HUES64 (cell line): ENCODE measurements at regions not wholly inside any gene's neighbourhood (a gene's known extent, or its start where the extent isn't known, plus 50 kb on each side); places are given as distances from the start of the nearest gene placed in this dataset.

Experiments used
- H3K27ac ChIP-seq: 2 replicates; pipeline ENCODE4 v1.7.0; 2013; ENCODE audit warnings: low read depth, low read length, inconsistent platforms
- H3K27me3 ChIP-seq: 2 replicates; pipeline ENCODE4 v1.6.1; 2013; ENCODE audit warnings: mild to moderate bottlenecking, low read length; ENCODE audit not compliant: insufficient read depth
- H3K36me3 ChIP-seq: 2 replicates; pipeline ENCODE4 v1.6.1; 2013; ENCODE audit warnings: mild to moderate bottlenecking, low read length; ENCODE audit not compliant: insufficient read depth
- H3K4me1 ChIP-seq: 2 replicates; pipeline ENCODE4 v1.6.1; 2013; ENCODE audit warnings: mild to moderate bottlenecking, low read length, moderate library complexity; ENCODE audit not compliant: insufficient read depth
- H3K4me3 ChIP-seq: 2 replicates; pipeline ENCODE4 v1.5.1; 2013; ENCODE audit warnings: mild to moderate bottlenecking, low read length, moderate library complexity
- H3K9ac ChIP-seq: 2 replicates; pipeline ENCODE4 v1.6.1; 2013; ENCODE audit warnings: mild to moderate bottlenecking, low read depth, low read length
- H3K9me3 ChIP-seq: 2 replicates; pipeline ENCODE4 v1.6.1; 2013; ENCODE audit warnings: low read depth, low read length; ENCODE audit not compliant: insufficient read depth
- WGBS: fragments of 150-250, 120-280 bp; methylation state at CpG from one replicate; pipeline ENCODE4 v1.1.7; 2013; ENCODE audit warnings: missing lambda C conversion rate; 5-methylcytosine and 5-hydroxymethylcytosine counted together

DNA sequence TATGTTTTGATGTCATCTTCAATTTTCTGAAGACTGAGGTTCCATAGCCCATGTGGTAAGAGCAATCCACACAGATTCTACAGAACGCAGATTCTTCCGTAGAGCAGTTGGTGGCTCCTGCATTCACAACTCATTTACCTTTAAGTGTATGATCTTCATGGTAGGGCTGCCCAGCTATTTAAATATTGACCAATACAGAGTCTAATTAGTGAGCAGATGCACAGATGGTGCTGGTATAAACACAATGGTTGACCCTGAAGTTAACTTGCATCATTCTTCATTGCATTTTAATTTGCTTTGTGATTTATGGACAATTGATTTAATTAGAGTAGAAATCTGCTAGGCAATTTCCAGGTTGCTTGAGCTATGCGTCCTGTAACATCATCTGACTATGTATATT is 269.2 kb downstream of the SQOR start:
- Histone ChIP-seq H3K27me3 (no peaks in the 10 kb centered on the region), H3K9ac (no peak overlapping the region), H3K9me3 (no peaks in the 10 kb centered on the region), H3K36me3 (no peaks in the 10 kb centered on the region), H3K4me1 (no peaks in the 10 kb centered on the region), H3K4me3 (no peak overlapping the region), H3K27ac (no peak overlapping the region)
- 100% methylated on average over 3 of the region's 3 CpGs for WGBS

DNA sequence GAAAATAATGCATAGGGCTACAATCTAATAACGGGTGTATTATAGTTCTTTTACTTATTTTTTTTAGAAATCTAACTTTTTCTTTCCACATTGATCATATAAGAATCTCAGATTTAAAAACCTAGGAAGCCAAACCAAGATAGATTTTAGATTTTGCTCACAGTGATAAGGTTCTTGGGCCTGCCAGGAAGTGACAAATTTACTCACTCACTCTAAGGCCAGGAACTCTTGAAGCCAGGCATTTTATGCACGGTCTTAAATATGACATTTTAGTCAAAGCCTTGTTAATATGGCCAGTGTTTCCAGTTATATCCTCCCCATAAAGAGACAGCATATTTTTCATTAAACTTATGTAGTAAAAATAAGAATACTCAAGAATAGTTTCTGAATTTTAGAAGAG is 271.4 kb downstream of the SQOR start:
- no peak overlapping the region for H3K27ac ChIP-seq
- H3K4me3 ChIP-seq, result no peak overlapping the region
- no peaks in the 10 kb centered on the region; the same call in 1 of the 2 replicates for H3K4me1 ChIP-seq
- no peaks in the 10 kb centered on the region for H3K36me3 ChIP-seq
- H3K9ac ChIP-seq, result no peak overlapping the region
- 77% methylated on average over 1 of the region's 2 CpGs for WGBS
- no peaks in the 10 kb centered on the region for H3K27me3 ChIP-seq
- no peaks in the 10 kb centered on the region for H3K9me3 ChIP-seq

DNA sequence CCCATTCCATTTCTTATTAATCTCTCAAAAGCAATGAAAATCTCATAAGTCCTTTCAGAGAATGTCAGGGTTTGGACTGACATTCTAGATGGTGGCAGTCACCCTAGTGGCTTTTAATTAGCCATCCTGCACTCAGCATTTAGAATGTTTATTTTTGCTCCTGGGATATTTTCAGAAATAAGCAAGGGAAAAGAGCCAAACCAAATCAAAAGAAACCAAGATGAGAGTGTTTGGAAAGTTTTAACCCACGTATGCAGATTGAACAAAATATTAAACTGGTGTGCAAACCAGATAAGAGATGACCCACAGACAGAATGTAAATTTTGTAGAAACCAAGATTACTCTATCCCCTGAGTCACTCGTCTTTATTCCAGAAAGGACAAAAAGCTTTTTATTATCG is 275.8 kb downstream of the SQOR start:
- no peak overlapping the region for H3K27ac ChIP-seq
- 88% methylated on average over 3 of the region's 3 CpGs for WGBS
- no peaks in the 10 kb centered on the region; the same call in 1 of the 2 replicates for H3K4me1 ChIP-seq
- no peaks in the 10 kb centered on the region for H3K36me3 ChIP-seq
- H3K4me3 ChIP-seq, result no peak overlapping the region
- H3K9me3 ChIP-seq, result no peaks in the 10 kb centered on the region
- no peak overlapping the region for H3K9ac ChIP-seq
- no peaks in the 10 kb centered on the region for H3K27me3 ChIP-seq

GRCh38 chr15:45913451-45913850 is 278.6 kb downstream of the SQOR start:
- Histone ChIP-seq H3K4me3 (no peak overlapping the region), H3K27ac (no peak overlapping the region), H3K36me3 (no peaks in the 10 kb centered on the region), H3K27me3 (no peaks in the 10 kb centered on the region), H3K9ac (no peak overlapping the region), H3K9me3 (no peaks in the 10 kb centered on the region), H3K4me1 (no peaks in the 10 kb centered on the region; the same call in 1 of the 2 replicates)
- 96% methylated on average over 1 of the region's 2 CpGs for WGBS

DNA sequence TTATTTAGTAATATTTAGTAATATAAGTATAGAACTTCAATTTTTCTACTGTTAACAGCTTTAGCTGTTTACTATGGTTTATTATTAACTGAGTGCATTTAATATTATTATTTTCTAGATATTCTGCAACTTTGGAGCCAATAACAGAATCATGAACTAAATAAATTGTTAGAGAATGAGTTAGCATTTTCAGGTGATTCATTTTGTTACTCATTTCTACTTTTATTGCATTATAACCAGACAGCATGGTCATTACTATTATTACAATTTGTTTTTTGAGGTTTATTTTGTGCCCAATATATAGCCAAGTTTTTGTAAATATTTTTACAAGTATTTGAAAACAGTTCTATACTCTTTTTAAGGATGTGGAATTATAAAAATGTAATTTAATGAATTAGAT is 279.6 kb downstream of the SQOR start:
- no peak overlapping the region for H3K9ac ChIP-seq
- H3K27ac ChIP-seq, result no peak overlapping the region
- H3K36me3 ChIP-seq, result no peaks in the 10 kb centered on the region
- H3K9me3 ChIP-seq, result no peaks in the 10 kb centered on the region
- no peak overlapping the region for H3K4me3 ChIP-seq
- no peaks in the 10 kb centered on the region; the same call in 1 of the 2 replicates for H3K4me1 ChIP-seq
- no peaks in the 10 kb centered on the region for H3K27me3 ChIP-seq

DNA sequence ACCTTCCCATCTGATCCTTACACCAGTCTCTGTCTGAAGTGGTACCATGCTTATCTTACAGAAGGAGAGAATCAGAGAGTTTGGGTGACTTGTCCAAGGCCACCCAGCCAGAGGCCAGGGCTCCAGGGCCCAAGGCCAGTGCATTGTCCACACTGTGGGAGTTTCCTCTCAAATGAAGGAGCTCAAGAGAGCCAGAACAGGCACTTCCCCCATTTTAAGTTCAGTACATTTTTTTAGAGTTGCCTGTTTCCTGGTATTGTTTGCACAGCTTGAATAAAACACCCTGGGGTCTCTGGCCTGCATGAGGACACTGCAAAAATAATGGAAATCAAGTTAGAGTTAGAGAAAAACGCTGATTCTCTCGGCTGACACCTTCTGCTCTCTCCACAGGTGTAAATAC is 284.0 kb downstream of the SQOR start:
- Histone ChIP-seq H3K36me3 (no peaks in the 10 kb centered on the region), H3K4me1 (peaks cover 7% of the 10 kb centered on the region; the same call in 1 of the 2 replicates), H3K9ac (no peak overlapping the region), H3K4me3 (no peak overlapping the region), H3K9me3 (no peaks in the 10 kb centered on the region), H3K27me3 (no peaks in the 10 kb centered on the region), H3K27ac (no peak overlapping the region)
- 100% methylated on average over 2 of the region's 2 CpGs for WGBS

DNA sequence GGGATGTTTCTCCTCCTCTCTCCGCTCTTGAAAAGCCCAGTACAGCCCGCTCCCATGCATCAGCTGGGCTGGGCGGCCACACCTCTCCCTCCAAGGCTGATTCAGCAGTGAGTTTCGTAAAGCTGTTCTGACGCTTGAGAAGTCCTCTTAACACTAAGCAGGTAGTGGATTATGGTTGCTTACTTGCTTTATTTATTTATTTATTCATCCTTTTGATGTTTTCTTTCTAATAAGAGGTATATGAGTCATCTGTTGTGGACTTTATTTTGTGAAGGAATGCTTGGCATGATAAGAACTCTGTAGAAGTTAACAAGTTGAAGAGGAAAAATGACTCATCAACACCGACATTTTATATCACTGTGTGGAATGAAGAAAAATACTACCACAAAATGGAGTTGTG is 285.0 kb downstream of the SQOR start:
- no peaks in the 10 kb centered on the region for H3K36me3 ChIP-seq
- no peaks in the 10 kb centered on the region for H3K9me3 ChIP-seq
- no peaks in the 10 kb centered on the region for H3K27me3 ChIP-seq
- H3K4me1 ChIP-seq, result peaks cover 7% of the 10 kb centered on the region; the same call in 1 of the 2 replicates
- no peak overlapping the region for H3K4me3 ChIP-seq
- 88% methylated on average over 4 of the region's 6 CpGs for WGBS
- H3K27ac ChIP-seq, result no peak overlapping the region
- no peak overlapping the region for H3K9ac ChIP-seq

DNA sequence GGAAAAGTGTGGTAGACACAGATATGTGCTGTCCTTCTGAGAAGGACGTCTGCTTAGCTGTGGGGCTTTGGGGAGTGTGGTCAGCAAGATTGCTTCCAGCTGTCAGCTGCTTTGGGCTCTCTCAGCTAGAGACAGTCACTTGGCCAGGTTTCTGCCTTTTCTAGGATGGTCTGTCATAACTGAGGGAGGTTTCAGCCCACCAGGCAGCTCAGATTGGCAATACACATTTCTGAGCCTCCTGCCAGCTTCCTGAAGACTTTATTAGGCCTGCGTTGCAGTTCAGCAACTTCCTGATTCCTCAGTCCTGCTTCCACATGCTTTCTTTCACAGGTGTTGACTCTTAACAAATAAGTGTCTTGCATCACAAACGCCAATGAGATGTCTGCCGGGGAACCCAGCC is 286.5 kb downstream of the SQOR start:
- 84% methylated on average over 4 of the region's 4 CpGs for WGBS
- Histone ChIP-seq H3K27me3 (no peaks in the 10 kb centered on the region), H3K27ac (no peak overlapping the region)

DNA sequence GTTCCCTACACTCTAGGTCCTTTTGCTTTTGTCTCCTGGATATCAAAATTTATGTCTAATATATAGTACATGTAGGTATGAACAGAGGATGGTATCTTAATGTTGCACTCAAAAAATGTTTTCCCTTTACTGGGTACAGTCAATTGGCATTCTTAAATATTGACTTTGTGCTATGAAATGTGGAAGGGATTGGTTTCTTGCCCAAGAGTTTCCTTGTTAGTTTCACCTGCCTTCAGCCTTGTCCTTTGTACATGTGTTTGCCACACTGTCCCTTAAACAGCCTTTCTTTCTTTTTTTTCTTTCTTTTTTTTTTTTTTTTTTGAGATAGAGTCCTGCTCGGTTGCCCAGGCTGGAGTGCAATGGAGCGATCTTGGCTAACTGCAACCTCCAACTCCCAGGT is 287.1 kb downstream of the SQOR start:
- no peak overlapping the region for H3K9ac ChIP-seq
- H3K27me3 ChIP-seq, result no peaks in the 10 kb centered on the region
- no peak overlapping the region for H3K4me3 ChIP-seq
- 93% methylated on average over 2 of the region's 2 CpGs for WGBS
- peaks cover 7% of the 10 kb centered on the region; the same call in 1 of the 2 replicates for H3K4me1 ChIP-seq
- no peaks in the 10 kb centered on the region for H3K36me3 ChIP-seq
- no peaks in the 10 kb centered on the region for H3K9me3 ChIP-seq
- no peak overlapping the region for H3K27ac ChIP-seq

More for the DNA sequence above, 286.5 kb downstream of the SQOR start:
- Histone ChIP-seq H3K4me3 (no peak overlapping the region), H3K36me3 (no peaks in the 10 kb centered on the region), H3K4me1 (peaks cover 7% of the 10 kb centered on the region; the same call in 1 of the 2 replicates), H3K9ac (no peak overlapping the region), H3K9me3 (no peaks in the 10 kb centered on the region)

GRCh38 chr15:45941367-45941766 is 306.5 kb downstream of the SQOR start:
- H3K27me3 ChIP-seq, result no peaks in the 10 kb centered on the region
- H3K27ac ChIP-seq, result no peak overlapping the region
- no peaks in the 10 kb centered on the region for H3K9me3 ChIP-seq
- no peaks in the 10 kb centered on the region for H3K4me1 ChIP-seq
- H3K9ac ChIP-seq, result no peak overlapping the region
- 95% methylated on average over 5 of the region's 5 CpGs for WGBS
- no peaks in the 10 kb centered on the region for H3K36me3 ChIP-seq
- no peak overlapping the region for H3K4me3 ChIP-seq

GRCh38 chr15:45943240-45943639 is 308.4 kb downstream of the SQOR start:
- no peaks in the 10 kb centered on the region for H3K27me3 ChIP-seq
- peaks cover 12% of the 10 kb centered on the region for H3K4me1 ChIP-seq
- H3K36me3 ChIP-seq, result no peaks in the 10 kb centered on the region
- H3K27ac ChIP-seq, result no peak overlapping the region
- 94% methylated on average over 4 of the region's 4 CpGs for WGBS
- H3K9me3 ChIP-seq, result no peaks in the 10 kb centered on the region
- no peak overlapping the region for H3K4me3 ChIP-seq
- no peak overlapping the region for H3K9ac ChIP-seq

- Histone ChIP-seq H3K27me3 (no peaks in the 10 kb centered on the region), H3K4me1 (peaks cover 33% of the 10 kb centered on the region), H3K36me3 (no peaks in the 10 kb centered on the region), H3K9me3 (no peaks in the 10 kb centered on the region), H3K9ac (no peak overlapping the region), H3K27ac (no peak overlapping the region), H3K4me3 (no peak overlapping the region)
Measured at GRCh38 chr15:45946111-45946510, 311.3 kb downstream of the SQOR start.
